Common myeloid progenitor, CD34-positive (primary cell): ENCODE measurements at regions not wholly inside any gene's neighbourhood (a gene's known extent, or its start where the extent isn't known, plus 50 kb on each side); places are given as distances from the start of the nearest gene placed in this dataset.
"Not testable (repeated sequence)": the region's sequence is repeated elsewhere in the genome, so short reads cannot be mapped to it uniquely, and the experiment has no call there.

ENCODE experiments used
- CTCF ChIA-PET: fragments of 350-600 bp; sonication (Branson Sonifier 250); formaldehyde crosslinking; loops from one replicate; lab custom pipeline; 2021; ENCODE audit warnings: antibody characterized with exemption; lab: Charles Lee
- POLR2A ChIA-PET: fragments of 350-600 bp; sonication (Branson Sonifier 250); formaldehyde crosslinking; loops from one replicate; lab custom pipeline; 2021; ENCODE audit warnings: antibody characterized with exemption; lab: Charles Lee
- DNase-seq, 3 donors: peaks; one replicate each; pipeline versions ENCODE4 v3.0.0 to v3.0.0-alpha.2; 2013
- H3K27ac ChIP-seq, 2 experiments: 1 replicate in 1 of 2; 2 replicates in 1 of 2; pipeline ENCODE4 v1.7.0; 2013; ENCODE audit warnings: inconsistent platforms in 2 of 2, low read length in 2 of 2, mild to moderate bottlenecking in 2 of 2, low read depth in 1 of 2, moderate library complexity in 1 of 2; ENCODE audit not compliant: severe bottlenecking in 2 of 2, insufficient read depth in 1 of 2, poor library complexity in 1 of 2
- H3K27me3 ChIP-seq, 5 experiments: replicated peaks in 2 of 5; 1 replicate in 3 of 5; 2 replicates in 2 of 5; pipeline versions ENCODE4 v1.6.1 to v1.7.0; 2013; ENCODE audit warnings: low read length in 4 of 5, mild to moderate bottlenecking in 2 of 5, moderate library complexity in 2 of 5, inconsistent platforms in 1 of 5; ENCODE audit not compliant: insufficient read depth in 5 of 5, control insufficient read depth in 4 of 5
- H3K36me3 ChIP-seq, 4 experiments: 1 replicate in 2 of 4; 2 replicates in 2 of 4; pipeline versions ENCODE4 v1.6.1 to v1.7.0; 2013; ENCODE audit warnings: low read length in 3 of 4, control low read depth in 1 of 4, mild to moderate bottlenecking in 1 of 4; ENCODE audit not compliant: control insufficient read depth in 4 of 4, insufficient read depth in 4 of 4
- H3K4me1 ChIP-seq, 4 experiments: 1 replicate in 3 of 4; 2 replicates in 1 of 4; pipeline versions ENCODE4 v1.6.1 to v1.7.1; 2013; ENCODE audit warnings: low read length in 3 of 4, mild to moderate bottlenecking in 3 of 4, control low read depth in 1 of 4, inconsistent platforms in 1 of 4, moderate library complexity in 1 of 4; ENCODE audit not compliant: control insufficient read depth in 4 of 4, insufficient read depth in 4 of 4; ENCODE audit errors: control extremely low read depth in 1 of 4
- H3K4me3 ChIP-seq, 7 experiments: 1 replicate in 4 of 7; 2 replicates in 3 of 7; pipeline versions ENCODE4 v1.5.1 to v1.7.0; 2013; ENCODE audit warnings: mild to moderate bottlenecking in 7 of 7, low read length in 6 of 7, moderate library complexity in 6 of 7, inconsistent platforms in 2 of 7, low read depth in 2 of 7, control low read depth in 1 of 7; ENCODE audit not compliant: insufficient read depth in 4 of 7, control insufficient read depth in 1 of 7; ENCODE audit errors: extremely low read depth in 1 of 7
- H3K9me3 ChIP-seq, 5 experiments: 1 replicate in 4 of 5; 2 replicates in 1 of 5; pipeline versions ENCODE4 v1.6.1 to v1.7.1; 2013; ENCODE audit warnings: low read length in 4 of 5, mild to moderate bottlenecking in 2 of 5, inconsistent platforms in 1 of 5, low read depth in 1 of 5, moderate library complexity in 1 of 5; ENCODE audit not compliant: control insufficient read depth in 4 of 5, insufficient read depth in 2 of 5; ENCODE audit errors: control extremely low read depth in 1 of 5
- WGBS: methylation state at CpG from one replicate; pipeline ENCODE4 v1.1.5; 2013; ENCODE audit not compliant: insufficient coverage; 5-methylcytosine and 5-hydroxymethylcytosine counted together

DNA sequence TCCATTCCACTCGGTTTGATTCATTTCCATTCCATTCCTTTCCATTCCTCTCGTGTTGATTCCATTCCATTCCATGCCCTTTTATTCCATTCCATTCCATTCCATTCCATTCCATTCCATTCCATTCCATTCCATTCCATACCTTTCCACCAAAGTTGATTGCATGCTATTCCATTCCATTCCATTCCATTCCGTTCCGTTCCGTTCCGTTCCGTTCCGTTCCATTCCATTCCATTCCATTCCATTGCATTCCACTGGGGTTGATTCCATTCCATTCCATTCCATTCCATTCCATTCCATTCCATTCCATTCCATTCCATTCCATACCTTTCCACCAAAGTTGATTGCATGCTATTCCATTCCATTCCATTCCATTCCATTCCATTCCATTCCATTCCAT lies 154.3 kb downstream of the CWH43 start:
- CTCF ChIA-PET, H3K36me3 ChIP-seq, H3K27me3 ChIP-seq, H3K27ac ChIP-seq, H3K4me3 ChIP-seq, H3K4me1 ChIP-seq, POLR2A ChIA-PET, DNase-seq: not testable (repeated sequence)
- H3K9me3 ChIP-seq, result peaks cover 0 to 15% (median 13%) of the 10 kb centered on the region in 5 experiments
- WGBS, result no CpG with 5 or more reads among the region's 8 CpGs

DNA sequence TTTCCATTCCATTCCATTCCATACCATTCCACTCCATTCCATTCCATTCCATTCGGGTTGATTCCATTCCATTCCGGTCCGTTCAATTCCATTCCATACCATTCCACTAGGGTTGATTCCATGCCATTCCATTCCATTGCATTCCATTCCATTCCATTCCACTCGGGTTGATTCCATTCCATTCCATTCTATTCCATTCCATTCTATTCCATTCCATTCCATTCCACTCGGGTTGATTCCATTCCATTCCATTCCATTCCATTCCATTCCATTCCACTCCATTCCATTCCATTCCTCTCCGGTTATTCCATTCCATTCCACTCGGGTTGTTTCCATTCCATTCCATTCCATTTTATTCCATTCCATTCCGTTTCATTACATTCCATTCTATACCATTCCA lies 155.9 kb downstream of the CWH43 start:
- no CpG with 5 or more reads among the region's 8 CpGs for WGBS
- DNase-seq, POLR2A ChIA-PET, H3K4me1 ChIP-seq, H3K27ac ChIP-seq, H3K4me3 ChIP-seq, H3K27me3 ChIP-seq, H3K36me3 ChIP-seq, CTCF ChIA-PET: not testable (repeated sequence)
- peaks cover 3 to 29% (median 14%) of the 10 kb centered on the region in 5 experiments for H3K9me3 ChIP-seq

DNA sequence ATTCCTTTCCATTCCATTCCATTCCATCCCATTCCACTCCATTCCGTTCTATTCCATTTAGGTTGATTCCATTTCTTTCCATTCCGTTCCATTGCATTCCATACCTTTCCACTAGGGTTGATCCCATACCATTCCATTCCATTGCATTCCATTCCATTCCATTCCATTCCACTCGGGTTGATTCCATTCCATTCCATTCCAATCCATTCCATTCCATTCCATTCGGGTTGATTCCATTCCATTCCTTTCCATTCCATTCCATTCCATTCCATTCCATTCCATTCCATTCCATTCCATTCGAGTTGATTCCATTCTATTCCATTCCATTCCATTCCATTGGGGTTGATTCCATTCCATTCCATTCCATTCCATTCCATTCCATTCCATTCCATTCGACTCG lies 161.1 kb downstream of the CWH43 start:
- H3K4me1 ChIP-seq, DNase-seq, H3K4me3 ChIP-seq, H3K36me3 ChIP-seq, POLR2A ChIA-PET, CTCF ChIA-PET, H3K27ac ChIP-seq, H3K27me3 ChIP-seq: not testable (repeated sequence)
- 72% methylated on average over 7 of the region's 7 CpGs for WGBS
- H3K9me3 ChIP-seq, result peaks cover 20 to 76% (median 36%) of the 10 kb centered on the region in 5 experiments

DNA sequence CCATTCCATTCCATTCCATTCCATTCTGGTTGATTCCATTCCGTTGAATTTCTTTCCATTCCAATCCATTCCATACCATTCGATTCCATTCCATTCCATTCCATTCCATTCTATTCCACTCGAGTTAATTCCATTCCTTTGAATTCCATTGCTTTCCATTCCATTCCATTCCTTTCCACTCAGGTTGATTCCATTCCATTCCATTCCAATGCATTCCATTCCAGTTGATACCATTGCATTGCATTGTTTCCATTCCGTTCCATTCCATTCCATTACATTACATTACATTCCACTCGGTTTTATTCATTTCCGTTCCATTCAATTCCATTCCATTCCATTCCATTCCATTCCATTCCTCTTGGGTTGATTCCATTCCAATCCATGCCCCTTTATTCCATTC lies 161.5 kb downstream of the CWH43 start:
- CTCF ChIA-PET, DNase-seq, H3K27ac ChIP-seq, H3K4me3 ChIP-seq, H3K4me1 ChIP-seq, POLR2A ChIA-PET, H3K36me3 ChIP-seq, H3K27me3 ChIP-seq: not testable (repeated sequence)
- 43% methylated on average over 6 of the region's 6 CpGs for WGBS
- peaks cover 23 to 80% (median 36%) of the 10 kb centered on the region in 5 experiments for H3K9me3 ChIP-seq

DNA sequence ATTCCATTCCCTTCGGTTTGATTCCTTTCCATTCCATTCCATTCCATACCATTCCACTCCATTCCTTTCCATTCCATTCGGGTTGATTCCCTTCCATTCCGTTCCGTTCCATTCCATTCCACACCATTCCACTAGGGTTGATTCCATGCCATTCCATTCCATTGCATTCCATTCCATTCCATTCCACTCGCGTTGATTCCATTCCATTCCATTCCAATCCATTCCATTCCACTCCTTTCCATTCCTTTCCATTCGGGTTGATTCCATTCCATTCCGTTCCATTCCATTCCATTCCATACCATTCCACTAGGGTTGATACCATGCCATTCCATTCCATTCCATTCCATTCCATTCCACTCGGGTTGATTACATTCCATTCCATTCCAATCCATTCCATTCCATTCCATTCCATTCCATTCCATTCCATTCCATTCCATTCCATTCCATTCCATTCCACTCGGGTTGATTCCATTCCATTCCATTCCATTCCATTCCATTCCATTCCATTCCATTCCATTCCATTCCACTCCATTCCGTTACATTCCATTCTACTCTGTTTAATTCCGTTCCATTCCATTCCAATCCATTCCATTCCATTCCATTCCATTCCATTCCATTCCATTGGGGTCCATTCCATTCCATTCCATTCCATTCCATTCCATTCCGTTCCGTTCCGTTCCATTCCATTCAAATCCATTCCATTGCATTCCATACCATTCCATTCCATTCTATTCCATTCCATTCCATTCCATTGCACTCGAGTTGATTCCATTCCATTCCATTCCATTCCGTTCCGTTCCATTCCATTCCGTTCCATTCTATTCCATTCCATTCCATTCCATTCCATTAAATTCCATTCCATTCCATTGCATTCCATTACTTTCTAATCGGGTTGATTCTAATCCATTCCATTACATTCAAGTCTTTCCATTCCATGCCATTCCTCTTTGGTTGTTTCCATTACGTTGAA lies 163.2 kb downstream of the CWH43 start:
- H3K36me3 ChIP-seq, POLR2A ChIA-PET, H3K27me3 ChIP-seq, H3K27ac ChIP-seq, H3K4me3 ChIP-seq, CTCF ChIA-PET, H3K4me1 ChIP-seq: not testable (repeated sequence)
- WGBS, result 61% methylated on average over 20 of the region's 21 CpGs
- peaks cover 20 to 92% (median 46%) of the 10 kb centered on the region in 5 experiments for H3K9me3 ChIP-seq
- DNase-seq, result peak; percentile 77 to 85 (median 79)

DNA sequence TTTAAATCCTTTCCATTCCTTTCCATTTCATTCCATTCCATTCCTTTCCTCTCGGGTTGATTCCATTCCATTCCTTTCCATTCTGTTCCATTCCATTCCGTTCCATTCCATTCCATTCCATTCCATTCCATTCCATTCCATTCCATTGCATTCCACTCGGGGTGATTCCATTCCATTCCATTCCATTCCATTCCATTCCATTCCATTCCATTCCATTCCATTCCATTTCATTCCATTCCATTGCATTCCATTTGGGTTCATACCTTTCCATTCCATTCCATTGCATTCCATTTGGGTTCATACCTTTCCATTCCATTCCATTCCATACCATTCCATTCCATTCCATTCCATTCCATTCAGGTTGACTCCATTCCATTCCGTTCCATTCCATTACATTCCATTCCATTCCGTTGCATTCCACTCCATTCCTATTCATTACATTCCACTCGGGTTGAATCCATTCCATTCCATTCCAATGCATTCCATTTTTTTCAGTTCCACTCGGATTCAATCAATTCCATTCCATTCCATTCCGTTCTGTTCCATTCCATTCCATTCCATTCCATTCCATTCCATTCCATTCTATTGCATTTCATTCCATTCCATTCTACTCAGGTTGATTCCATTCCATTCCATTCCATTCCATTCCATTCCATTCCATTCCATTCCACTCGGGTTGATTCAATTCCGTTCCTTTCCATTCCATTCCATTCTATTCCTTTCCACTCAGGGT lies 164.4 kb downstream of the CWH43 start:
- H3K4me3 ChIP-seq, POLR2A ChIA-PET, H3K4me1 ChIP-seq, DNase-seq, H3K36me3 ChIP-seq, H3K27me3 ChIP-seq, H3K27ac ChIP-seq, CTCF ChIA-PET: not testable (repeated sequence)
- H3K9me3 ChIP-seq, result peaks cover 23 to 94% (median 48%) of the 10 kb centered on the region in 5 experiments
- WGBS, result 44% methylated on average over 10 of the region's 10 CpGs

DNA sequence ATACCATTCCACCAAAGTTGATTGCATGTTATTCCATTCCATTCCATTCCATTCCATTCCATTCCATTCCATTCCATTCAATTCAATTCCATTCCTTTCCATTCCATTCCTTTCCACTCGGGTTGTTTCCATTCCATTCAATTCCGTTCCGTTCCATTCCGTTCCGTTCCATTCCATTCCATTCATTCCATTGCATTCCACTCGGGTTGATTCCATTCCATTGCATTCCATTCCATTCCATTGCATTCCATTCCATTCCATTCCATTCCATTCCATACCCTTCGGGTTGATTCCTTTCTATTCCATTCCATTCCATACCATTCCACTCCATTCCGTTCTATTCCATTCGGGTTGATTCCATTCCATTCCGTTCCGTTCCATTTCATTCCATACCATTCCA lies 166.9 kb downstream of the CWH43 start:
- DNase-seq, H3K4me3 ChIP-seq, H3K27me3 ChIP-seq, H3K4me1 ChIP-seq, POLR2A ChIA-PET, CTCF ChIA-PET, H3K36me3 ChIP-seq, H3K27ac ChIP-seq: not testable (repeated sequence)
- H3K9me3 ChIP-seq, result peaks cover 22 to 84% (median 50%) of the 10 kb centered on the region in 5 experiments
- 79% methylated on average over 10 of the region's 11 CpGs for WGBS
